K562 (cell line): ENCODE measurements at regions not wholly inside any gene's neighbourhood (a gene's known extent, or its start where the extent isn't known, plus 50 kb on each side); places are given as distances from the start of the nearest gene placed in this dataset.

ENCODE experiments used
- ATAC-seq: fragments of 200-7000 bp; cut with Tn5 transposase; 3 replicates; pipeline ENCODE4 v1.9.1; 2020; ENCODE audit warnings: moderate library complexity
- BruUV-seq: library from RNA; stranded (reverse); fragments of 400-500 nt; replicated peaks from 2 replicates; lab custom pipeline; 2021; lab: Mats Ljungman, UMichigan
- CTCF ChIA-PET: fragments of 300-600 bp; formaldehyde crosslinking; extraction: SDS; loops from one replicate; lab custom pipeline; 2021; ENCODE audit warnings: low intra/inter-chr PET ratio; lab: Yijun Ruan, JAX
- POLR2A ChIA-PET: fragments of 300-600, 350-650 bp; sonication (Branson Sonifier 250); formaldehyde crosslinking; extraction: SDS; loops from one replicate; lab custom pipeline; 2021; ENCODE audit warnings: antibody characterized with exemption, inconsistent platforms; lab: Yijun Ruan, JAX
- DNase-seq, 4 experiments: peaks; one replicate each; pipeline versions ENCODE4 v3.0.0 to v3.0.0-alpha.2; 2011 to 2018; ENCODE audit warnings: low spot score in 3 of 4, mixed read lengths in 3 of 4; ENCODE audit errors: extremely low read depth in 1 of 4
- FAIRE-seq: peaks from 2 replicates; lab custom pipeline; 2011; peaks lifted over from hg19 to GRCh38; lab: Jason Lieb, UNC
- H2AFZ ChIP-seq: 2 replicates; pipeline ENCODE4 v1.6.0; 2011; ENCODE audit warnings: low read depth, low read length, control low read depth, inconsistent platforms
- H3K27ac ChIP-seq: fragments of 200-600 bp; 3 replicates; pipeline ENCODE4 v1.8.0; 2011; ENCODE audit warnings: low read depth, mild to moderate bottlenecking, control low read depth, inconsistent platforms, low read length, moderate library complexity, mixed read lengths; ENCODE audit errors: extremely low read depth
- H3K27me3 ChIP-seq, 2 experiments: fragments of 300-600 bp in 1 of 2; 2 replicates in 1 of 2; 3 replicates in 1 of 2; pipeline versions ENCODE4 v1.6.0 to v1.8.0; 2011; ENCODE audit warnings: inconsistent platforms in 2 of 2, low read length in 2 of 2, mild to moderate bottlenecking in 1 of 2, mixed read lengths in 1 of 2, moderate library complexity in 1 of 2; ENCODE audit not compliant: control insufficient read depth in 2 of 2, insufficient read depth in 2 of 2
- H3K36me3 ChIP-seq: fragments of 300-600 bp; 3 replicates; pipeline ENCODE4 v1.8.0; 2011; ENCODE audit warnings: mild to moderate bottlenecking, low read length, inconsistent platforms; ENCODE audit not compliant: control insufficient read depth, insufficient read depth
- H3K4me1 ChIP-seq, 2 experiments: fragments of 200-600 bp in 1 of 2; replicated peaks in 1 of 2; 2 replicates in 1 of 2; 3 replicates in 1 of 2; pipeline versions ENCODE4 v1.5.1 to v1.8.0; 2011; ENCODE audit warnings: inconsistent platforms in 2 of 2, low read length in 2 of 2, mild to moderate bottlenecking in 1 of 2, mixed read lengths in 1 of 2, moderate library complexity in 1 of 2; ENCODE audit not compliant: control insufficient read depth in 2 of 2, insufficient read depth in 2 of 2
- H3K4me2 ChIP-seq: 2 replicates; pipeline ENCODE4 v1.6.1; 2011; ENCODE audit warnings: low read length, control low read depth, inconsistent platforms, mixed read lengths; ENCODE audit not compliant: insufficient read depth
- H3K4me3 ChIP-seq: fragments of 200-600 bp; sonication (generic), shearing (Covaris generic); 2 replicates; pipeline ENCODE4 v1.5.1; 2016; ENCODE audit warnings: control low read depth, inconsistent platforms
- H3K79me2 ChIP-seq: fragments of 200-600 bp; 3 replicates; pipeline ENCODE4 v1.8.0; 2011; ENCODE audit warnings: low read length, inconsistent platforms; ENCODE audit not compliant: control insufficient read depth, insufficient read depth
- H3K9ac ChIP-seq, 2 experiments: 2 replicates each; pipeline versions ENCODE4 v1.6.0 to v1.6.1; 2011; ENCODE audit warnings: low read depth in 2 of 2, low read length in 2 of 2, control low read depth in 1 of 2, inconsistent platforms in 1 of 2, mild to moderate bottlenecking in 1 of 2, mixed read lengths in 1 of 2; ENCODE audit not compliant: insufficient read depth in 1 of 2
- H3K9me1 ChIP-seq: one replicate; pipeline ENCODE4 v1.6.0; 2011; ENCODE audit warnings: inconsistent platforms, mild to moderate bottlenecking, low read length, moderate library complexity; ENCODE audit not compliant: control insufficient read depth, insufficient read depth
- H3K9me3 ChIP-seq: replicated peaks from 2 replicates; pipeline ENCODE4 v1.5.1; 2011; ENCODE audit warnings: low read depth, low read length, inconsistent platforms; ENCODE audit not compliant: control insufficient read depth, insufficient read depth
- H4K20me1 ChIP-seq: replicated peaks from 2 replicates; pipeline ENCODE4 v1.6.1; 2011; ENCODE audit warnings: low read length, inconsistent platforms, mixed read lengths; ENCODE audit not compliant: control insufficient read depth, insufficient read depth
- CXXC5 ChIP-seq: fragments of 250-450 bp; sonication (Bioruptor Pico); IDR thresholded peaks from 2 replicates; pipeline ENCODE4 v1.8.0; 2022; ENCODE audit warnings: inconsistent platforms, mild to moderate bottlenecking, moderate library complexity
- DLX4 ChIP-seq: fragments of 250-450 bp; sonication (Bioruptor Pico); IDR thresholded peaks from 2 replicates; pipeline ENCODE4 v1.6.1; 2021; ENCODE audit warnings: mild to moderate bottlenecking
- EHMT2 ChIP-seq: fragments of 450-650 bp; IDR thresholded peaks from 2 replicates; pipeline ENCODE4 v1.6.1; 2018; ENCODE audit warnings: antibody characterized with exemption
- FOXJ2 ChIP-seq: fragments of 200-800 bp; sonication (Bioruptor generic); IDR thresholded peaks from 2 replicates; pipeline ENCODE4 v1.6.1; 2016; ENCODE audit warnings: missing genetic modification characterization, missing compliant biosample characterization
- HIVEP1 ChIP-seq: fragments of 250-450 bp; sonication (Bioruptor Pico); IDR thresholded peaks from 2 replicates; pipeline ENCODE4 v1.4.0; 2020; ENCODE audit warnings: mild to moderate bottlenecking
- MBD2 ChIP-seq: sonication (generic); IDR thresholded peaks from 2 replicates; pipeline ENCODE4 v1.6.1; 2016; ENCODE audit warnings: low read depth, borderline replicate concordance
- NCOA6 ChIP-seq: fragments of 450-650 bp; IDR thresholded peaks from 2 replicates; pipeline ENCODE4 v1.6.1; 2017; ENCODE audit warnings: mild to moderate bottlenecking
- PURB ChIP-seq: sonication (generic); formaldehyde crosslinking; IDR thresholded peaks from 2 replicates; pipeline ENCODE4 v1.9.0; 2021; ENCODE audit warnings: low read depth, mild to moderate bottlenecking, missing genetic modification reagents
- PYGO2 ChIP-seq: fragments of 450-650 bp; IDR thresholded peaks from 2 replicates; pipeline ENCODE4 v1.6.1; 2016; ENCODE audit warnings: mild to moderate bottlenecking, missing genetic modification characterization, moderate library complexity, missing compliant biosample characterization
- SUPT5H ChIP-seq: fragments of 450-650 bp; IDR thresholded peaks from 2 replicates; pipeline ENCODE4 v1.6.1; 2016
- ZBTB9 ChIP-seq: fragments of 450-650 bp; formaldehyde crosslinking; IDR thresholded peaks from 2 replicates; pipeline ENCODE4 v1.4.0; 2020; ENCODE audit warnings: mild to moderate bottlenecking, moderate library complexity
- ZC3H11A ChIP-seq: IDR thresholded peaks from 2 replicates; pipeline ENCODE4 v1.6.1; 2012; ENCODE audit warnings: low read depth, low read length, improper control_type of control experiment
- ZNF398 ChIP-seq: fragments of 250-450 bp; sonication (Bioruptor Pico); IDR thresholded peaks from 2 replicates; pipeline ENCODE4 v1.8.0; 2021; ENCODE audit warnings: moderate library complexity, mild to moderate bottlenecking, inconsistent platforms
- WGBS: fragments of 100-300 bp; shearing (Covaris generic); methylation state at CpG from one replicate; pipeline ENCODE4 v1.1.6; 2016; ENCODE audit warnings: low coverage, mixed read lengths; ENCODE audit not compliant: insufficient coverage; ENCODE audit errors: missing lambda C conversion rate; 5-methylcytosine and 5-hydroxymethylcytosine counted together
- in situ Hi-C: fragments of 300-500 bp; cut with MboI; formaldehyde crosslinking; loops from 4 replicates; pipeline ENCODE4 v1.15.0; 2018; ENCODE audit warnings: inconsistent platforms, mixed read lengths
- intact Hi-C: fragments of 100-400 bp; cut with micrococcal nuclease; formaldehyde crosslinking; loops from 2 replicates; pipeline ENCODE4 v1.14.2; 2022

- no peaks in the 10 kb centered on the region for H3K4me1 ChIP-seq
- H4K20me1 ChIP-seq: no peaks in the 10 kb centered on the region
- H3K27ac ChIP-seq: no peak overlapping the region
- TF ChIP-seq HIVEP1: no peak
- no peak for TF ChIP-seq MBD2
- no peak for TF ChIP-seq PURB (CRISPR knock-in tag)
- TF ChIP-seq ZC3H11A: no peak
- TF ChIP-seq DLX4: no peak
- TF ChIP-seq SUPT5H: no peak
- TF ChIP-seq FOXJ2 (tag): no peak
- no peak for TF ChIP-seq ZBTB9
- TF ChIP-seq CXXC5 (CRISPR knock-in tag): no peak
- no peak for TF ChIP-seq EHMT2
- TF ChIP-seq NCOA6: no peak
- TF ChIP-seq PYGO2: no peak
- no peak for TF ChIP-seq ZNF398 (CRISPR knock-in tag)
- no peaks in the 10 kb centered on the region for H3K27me3 ChIP-seq
- H3K9me1 ChIP-seq: no peaks in the 10 kb centered on the region
- H3K9ac ChIP-seq: no peak overlapping the region
- in situ Hi-C loops (no loop called here), intact Hi-C loops (no loop called here)
- ChIA-PET CTCF (no interaction called here), POLR2A (no interaction called here)
- H3K4me3 ChIP-seq: no peak overlapping the region
- no peak overlapping the region for H2AFZ ChIP-seq
- no peaks in the 10 kb centered on the region for H3K36me3 ChIP-seq
- no TSS peak for BruUV-seq
- H3K4me2 ChIP-seq: no peak overlapping the region
- no peak for FAIRE-seq
- H3K79me2 ChIP-seq: no peaks in the 10 kb centered on the region
- no peak for ATAC-seq
- 3% methylated on average over 6 of the region's 6 CpGs for WGBS
- no peaks in the 10 kb centered on the region for H3K9me3 ChIP-seq
- DNase-seq: no peak
Measured at GRCh38 chr4:167887726-167888125, 204.6 kb upstream of the ANXA10 start.
